ENCODE measurements at regions not wholly inside any gene's neighbourhood (a gene's known extent, or its start where the extent isn't known, plus 50 kb on each side); places are given as distances from the start of the nearest gene placed in this dataset.

DNA sequence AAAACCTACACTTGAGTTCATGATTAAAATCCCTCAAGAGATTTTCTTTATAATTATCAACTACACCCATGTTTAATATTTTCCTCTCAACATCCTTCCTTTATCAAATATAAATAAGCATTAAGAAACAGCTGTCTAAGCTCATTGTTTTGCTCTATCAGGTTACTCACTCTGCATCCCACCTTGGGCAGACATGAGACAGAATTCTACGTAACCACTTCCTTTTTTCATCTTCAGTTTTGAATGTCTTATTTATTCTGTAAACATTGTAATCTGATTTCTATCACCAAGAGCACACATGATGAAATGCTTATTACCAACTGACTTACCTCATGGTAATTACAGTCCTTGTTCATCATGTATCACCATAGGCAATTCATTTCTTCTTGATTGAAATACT lies 1256.6 kb upstream of the ATXN8OS start:
- TF ChIP-seq, protein P1, sequence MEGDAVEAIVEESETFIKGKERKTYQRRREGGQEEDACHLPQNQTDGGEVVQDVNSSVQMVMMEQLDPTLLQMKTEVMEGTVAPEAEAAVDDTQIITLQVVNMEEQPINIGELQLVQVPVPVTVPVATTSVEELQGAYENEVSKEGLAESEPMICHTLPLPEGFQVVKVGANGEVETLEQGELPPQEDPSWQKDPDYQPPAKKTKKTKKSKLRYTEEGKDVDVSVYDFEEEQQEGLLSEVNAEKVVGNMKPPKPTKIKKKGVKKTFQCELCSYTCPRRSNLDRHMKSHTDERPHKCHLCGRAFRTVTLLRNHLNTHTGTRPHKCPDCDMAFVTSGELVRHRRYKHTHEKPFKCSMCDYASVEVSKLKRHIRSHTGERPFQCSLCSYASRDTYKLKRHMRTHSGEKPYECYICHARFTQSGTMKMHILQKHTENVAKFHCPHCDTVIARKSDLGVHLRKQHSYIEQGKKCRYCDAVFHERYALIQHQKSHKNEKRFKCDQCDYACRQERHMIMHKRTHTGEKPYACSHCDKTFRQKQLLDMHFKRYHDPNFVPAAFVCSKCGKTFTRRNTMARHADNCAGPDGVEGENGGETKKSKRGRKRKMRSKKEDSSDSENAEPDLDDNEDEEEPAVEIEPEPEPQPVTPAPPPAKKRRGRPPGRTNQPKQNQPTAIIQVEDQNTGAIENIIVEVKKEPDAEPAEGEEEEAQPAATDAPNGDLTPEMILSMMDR (IDR thresholded peaks at IDR 0.05): no peak
- no peak for TF ChIP-seq POLR2A (IDR thresholded peaks at IDR 0.05)
- no peak for TF ChIP-seq EP300 (IDR thresholded peaks at IDR 0.05)
